IMR-90 (cell line): ENCODE measurements at regions not wholly inside any gene's neighbourhood (a gene's known extent, or its start where the extent isn't known, plus 50 kb on each side); places are given as distances from the start of the nearest gene placed in this dataset.

Experiments used
- ATAC-seq: fragments of 200-7000 bp; cut with Tn5 transposase; 2 replicates; pipeline ENCODE4 v1.9.1; 2020; ENCODE audit warnings: low read depth, mild to moderate bottlenecking, moderate library complexity
- BruUV-seq: library from RNA; stranded (reverse); fragments of 400-500 nt; replicated peaks from 2 replicates; lab custom pipeline; 2021; lab: Mats Ljungman, UMichigan
- CTCF ChIA-PET: fragments of 300-600 bp; formaldehyde crosslinking; extraction: SDS; loops from one replicate; lab custom pipeline; 2021; ENCODE audit warnings: antibody characterized with exemption; lab: Yijun Ruan, JAX
- POLR2A ChIA-PET: fragments of 300-600 bp; sonication (Branson Sonifier 250); formaldehyde crosslinking; loops from one replicate; lab custom pipeline; 2022; ENCODE audit warnings: antibody characterized with exemption; ENCODE audit not compliant: unreplicated experiment; lab: Charles Lee
- DNase-seq: peaks from one replicate; pipeline ENCODE4 v3.0.0; 2013
- H2AFZ ChIP-seq: replicated peaks from 2 replicates; pipeline ENCODE3; 2013; ENCODE audit warnings: low read length, mild to moderate bottlenecking; ENCODE audit not compliant: poor library complexity
- H2AK5ac ChIP-seq: 2 replicates; pipeline ENCODE4 v1.6.1; 2013; ENCODE audit warnings: low read depth, low read length, inconsistent platforms
- H2AK9ac ChIP-seq: replicated peaks from 2 replicates; pipeline ENCODE3; 2013; ENCODE audit warnings: mild to moderate bottlenecking, low read depth, low read length, moderate library complexity; ENCODE audit not compliant: poor library complexity
- H2BK120ac ChIP-seq: 2 replicates; pipeline ENCODE4 v1.6.1; 2013; ENCODE audit warnings: low read depth, low read length, inconsistent platforms
- H2BK15ac ChIP-seq: 3 replicates; pipeline ENCODE4 v1.6.1; 2013; ENCODE audit warnings: low read depth, low read length, inconsistent platforms
- H2BK20ac ChIP-seq: 2 replicates; pipeline ENCODE4 v1.6.1; 2013; ENCODE audit warnings: low read depth, mild to moderate bottlenecking, inconsistent platforms, low read length, moderate library complexity
- H2BK5ac ChIP-seq: 2 replicates; pipeline ENCODE4 v1.6.1; 2013; ENCODE audit warnings: mild to moderate bottlenecking, low read depth, low read length, inconsistent platforms; ENCODE audit not compliant: poor library complexity, severe bottlenecking
- H3K14ac ChIP-seq: replicated peaks from 2 replicates; pipeline ENCODE4 v1.6.1; 2013; ENCODE audit warnings: low read depth, low read length, inconsistent platforms
- H3K18ac ChIP-seq: 2 replicates; pipeline ENCODE4 v1.6.1; 2013; ENCODE audit warnings: low read depth, low read length, control low read depth
- H3K23ac ChIP-seq: 2 replicates; pipeline ENCODE4 v1.6.1; 2013; ENCODE audit warnings: low read depth, low read length, inconsistent platforms
- H3K27ac ChIP-seq: 2 replicates; pipeline ENCODE4 v1.5.1; 2013; ENCODE audit warnings: mild to moderate bottlenecking, control low read depth, low read length; ENCODE audit not compliant: insufficient read depth
- H3K27me3 ChIP-seq: 2 replicates; pipeline ENCODE4 v1.6.1; 2013; ENCODE audit warnings: low read length; ENCODE audit not compliant: control insufficient read depth, insufficient read depth
- H3K36me3 ChIP-seq: 2 replicates; pipeline ENCODE4 v1.6.1; 2013; ENCODE audit warnings: low read length, mixed read lengths; ENCODE audit not compliant: control insufficient read depth, insufficient read depth
- H3K4ac ChIP-seq: 2 replicates; pipeline ENCODE4 v1.6.1; 2013; ENCODE audit warnings: low read depth, low read length, inconsistent platforms
- H3K4me1 ChIP-seq: 2 replicates; pipeline ENCODE4 v1.6.1; 2013; ENCODE audit warnings: low read length, mixed read lengths; ENCODE audit not compliant: control insufficient read depth, insufficient read depth
- H3K4me2 ChIP-seq: 2 replicates; pipeline ENCODE4 v1.6.1; 2013; ENCODE audit warnings: low read depth, mild to moderate bottlenecking, control low read depth, low read length, moderate library complexity
- H3K4me3 ChIP-seq: 2 replicates; pipeline ENCODE4 v1.5.1; 2013; ENCODE audit warnings: low read depth, mild to moderate bottlenecking, control low read depth, low read length, moderate library complexity; ENCODE audit not compliant: insufficient read depth
- H3K56ac ChIP-seq: 2 replicates; pipeline ENCODE4 v1.6.1; 2013; ENCODE audit warnings: low read length, inconsistent platforms; ENCODE audit not compliant: insufficient read depth; ENCODE audit errors: extremely low read depth
- H3K79me1 ChIP-seq, 2 experiments: 2 replicates each; pipeline ENCODE4 v1.6.1; 2013; ENCODE audit warnings: low read length in 2 of 2, inconsistent platforms in 1 of 2, low read depth in 1 of 2
- H3K9ac ChIP-seq: 2 replicates; pipeline ENCODE4 v1.6.1; 2013; ENCODE audit warnings: low read depth, low read length, control low read depth
- H3K9me1 ChIP-seq: 2 replicates; pipeline ENCODE4 v1.6.1; 2013; ENCODE audit warnings: low read length, inconsistent platforms; ENCODE audit not compliant: insufficient read depth
- H3K9me3 ChIP-seq: 2 replicates; pipeline ENCODE4 v1.6.1; 2013; ENCODE audit warnings: low read length; ENCODE audit not compliant: control insufficient read depth, insufficient read depth
- H4K20me1 ChIP-seq: 2 replicates; pipeline ENCODE4 v1.6.1; 2013; ENCODE audit warnings: low read length, inconsistent platforms; ENCODE audit not compliant: insufficient read depth
- H4K5ac ChIP-seq: 2 replicates; pipeline ENCODE4 v1.6.1; 2013; ENCODE audit warnings: mild to moderate bottlenecking, low read depth, low read length, control low read depth
- H4K8ac ChIP-seq, 2 experiments: 2 replicates each; pipeline ENCODE4 v1.6.1; 2013; ENCODE audit warnings: low read depth in 2 of 2, low read length in 2 of 2, control low read depth in 1 of 2, inconsistent platforms in 1 of 2
- H4K91ac ChIP-seq: 2 replicates; pipeline ENCODE4 v1.6.1; 2013; ENCODE audit warnings: low read depth, low read length, inconsistent platforms; ENCODE audit not compliant: insufficient read depth
- BHLHE40 ChIP-seq: fragments of 150-350 bp; IDR thresholded peaks from 2 replicates; pipeline ENCODE4 v1.6.1; 2016; ENCODE audit warnings: mild to moderate bottlenecking, low read depth, low read length
- CEBPB ChIP-seq: IDR thresholded peaks from 2 replicates; pipeline ENCODE4 v1.6.1; 2012; ENCODE audit warnings: low read depth, low read length, improper control_type of control experiment
- ELK1 ChIP-seq: fragments of 150-350 bp; IDR thresholded peaks from 2 replicates; pipeline ENCODE4 v1.6.1; 2016; ENCODE audit warnings: low read depth, mild to moderate bottlenecking, low read length, moderate library complexity, borderline replicate concordance
- FOS ChIP-seq: fragments of 150-350 bp; IDR thresholded peaks from 2 replicates; pipeline ENCODE4 v1.6.1; 2016; ENCODE audit warnings: low read depth, low read length
- MAFK ChIP-seq: IDR thresholded peaks from 2 replicates; pipeline ENCODE4 v1.6.1; 2012; ENCODE audit warnings: low read depth, low read length, improper control_type of control experiment
- MXI1 ChIP-seq: IDR thresholded peaks from 2 replicates; pipeline ENCODE4 v1.6.1; 2012; ENCODE audit warnings: low read depth, mild to moderate bottlenecking, low read length, moderate library complexity, borderline replicate concordance
- NFE2L2 ChIP-seq: fragments of 150-350 bp; IDR thresholded peaks from 2 replicates; pipeline ENCODE4 v1.6.1; 2016; ENCODE audit warnings: low read depth, mild to moderate bottlenecking, low read length
- POLR2A ChIP-seq: IDR thresholded peaks from 2 replicates; pipeline ENCODE4 v1.6.1; 2012; ENCODE audit warnings: mild to moderate bottlenecking, low read depth, low read length
- RAD21 ChIP-seq: IDR thresholded peaks from 2 replicates; pipeline ENCODE4 v1.6.1; 2012; ENCODE audit warnings: low read length, improper control_type of control experiment
- RCOR1 ChIP-seq: IDR thresholded peaks from 2 replicates; pipeline ENCODE4 v1.6.1; 2012; ENCODE audit warnings: mild to moderate bottlenecking, low read length, improper control_type of control experiment; ENCODE audit not compliant: insufficient replicate concordance
- RFX5 ChIP-seq: IDR thresholded peaks from 2 replicates; pipeline ENCODE4 v1.8.0; 2012; ENCODE audit warnings: low read depth, mild to moderate bottlenecking, low read length, moderate library complexity
- SMC3 ChIP-seq: fragments of 150-350 bp; IDR thresholded peaks from 2 replicates; pipeline ENCODE4 v1.6.1; 2016; ENCODE audit warnings: low read depth, mild to moderate bottlenecking, antibody characterized with exemption, low read length, moderate library complexity
- WGBS, 2 experiments: methylation state at CpG; one replicate each; pipeline versions ENCODE4 v1.1.5 to v1.1.7; 2013; ENCODE audit warnings: missing lambda C conversion rate in 2 of 2; ENCODE audit not compliant: insufficient read length in 1 of 2; ENCODE audit errors: extremely low coverage in 2 of 2; 5-methylcytosine and 5-hydroxymethylcytosine counted together
- dilution Hi-C: fragments of 300-500 bp; cut with HindIII; formaldehyde crosslinking; loops from one replicate; pipeline ENCODE4 v1.14.3; 2018; ENCODE audit warnings: low sequenced_read_pairs; ENCODE audit not compliant: unreplicated experiment
- in situ Hi-C: fragments of 300-500 bp; cut with MboI; formaldehyde crosslinking; loops from 3 replicates; pipeline ENCODE4 v1.14.3; 2019; ENCODE audit warnings: low sequenced_read_pairs, inconsistent platforms, mixed read lengths
- intact Hi-C: fragments of 100-400 bp; cut with micrococcal nuclease; formaldehyde crosslinking; loops from 2 replicates; pipeline ENCODE4 v1.10.0; 2022

GRCh38 chr2:150234787-150235446, 252.6 kb downstream of the RND3 start:
- Histone ChIP-seq H4K8ac (peak overlapping the region; percentile 41 to 59), H2AK5ac (peak overlapping the region; percentile 77; the same call in 1 of the 2 replicates), H3K14ac (peak overlapping the region; percentile 19), H2AK9ac (peak overlapping the region; percentile 13), H4K91ac (peak overlapping the region; percentile 45), H4K5ac (peak overlapping the region; percentile 3; the same call in 1 of the 2 replicates), H3K4me2 (peak overlapping the region; percentile 78), H3K4me1 (peaks cover 6% of the 10 kb centered on the region), H2BK120ac (peak overlapping the region; percentile 81), H3K23ac (peak overlapping the region; percentile 28; the same call in 1 of the 2 replicates), H2BK5ac (peak overlapping the region; percentile 95), H3K18ac (peak overlapping the region; percentile 73; the same call in 1 of the 2 replicates), H3K36me3 (no peaks in the 10 kb centered on the region), H3K9me3 (no peaks in the 10 kb centered on the region), H3K27me3 (no peaks in the 10 kb centered on the region), H2BK20ac (peak overlapping the region; percentile 95), H3K9me1 (no peaks in the 10 kb centered on the region; the same call in 1 of the 2 replicates), H3K4ac (peak overlapping the region; percentile 73), H3K79me1 (no peaks in the 10 kb centered on the region), H2BK15ac (peak overlapping the region; percentile 59; the same call in 2 of the 3 replicates), H3K56ac (peak overlapping the region; percentile 70; the same call in 1 of the 2 replicates), H2AFZ (peak overlapping the region; percentile 34), H4K20me1 (no peaks in the 10 kb centered on the region), H3K27ac (peak overlapping the region; percentile 88), H3K9ac (peak overlapping the region; percentile 60), H3K4me3 (peak overlapping the region; percentile 20; the same call in 1 of the 2 replicates)
- no TSS peak for BruUV-seq
- intact Hi-C loops: loop anchor here (2.0 to 5.0 kb wide), 2 partner anchors 108 to 232 kb away; no protein-coding TSS in a partner anchor
- ATAC-seq: peak; percentile 94
- POLR2A ChIA-PET: interaction anchor here (0.6 kb wide), 1 partner anchor 648 kb away, joined by 3 read pairs; the partner anchor contains the start of gene MMADHC
- in situ Hi-C loops: no loop called here
- CTCF ChIA-PET: interaction anchor here (0.7 to 1.0 kb wide), 2 partner anchors 11 to 22 kb away, joined by 3 read pairs; no protein-coding TSS in a partner anchor
- 0% methylated on average over 1 of the region's 7 CpGs; no CpG with 5 or more reads in 1 of the 2 experiments for WGBS, 2 experiments
- dilution Hi-C loops: no loop called here
- peak; percentile 36; the same call in 1 of the 2 replicates for TF ChIP-seq MAFK
- peak; percentile 27 for TF ChIP-seq RAD21
- TF ChIP-seq RCOR1: no peak
- no peak for TF ChIP-seq CEBPB
- peak; percentile 16; the same call in 1 of the 2 replicates for TF ChIP-seq SMC3
- peak; percentile 67; the same call in 1 of the 2 replicates for TF ChIP-seq MXI1
- no peak for TF ChIP-seq POLR2A
- peak; percentile 44 for TF ChIP-seq BHLHE40
- TF ChIP-seq NFE2L2: peak; percentile 64; the same call in 1 of the 2 replicates
- TF ChIP-seq FOS: peak; percentile 2; the same call in 1 of the 2 replicates
- TF ChIP-seq RFX5: no peak
- TF ChIP-seq ELK1: no peak
- DNase-seq: peak; percentile 93
